WTC11 (cell line): ENCODE measurements at regions not wholly inside any gene's neighbourhood (a gene's known extent, or its start where the extent isn't known, plus 50 kb on each side); places are given as distances from the start of the nearest gene placed in this dataset.
A peak's percentile ranks its signal among the peaks of the same experiment; 100 is the strongest.

Experiments used
- ATAC-seq: fragments of 200-7000 bp; cut with Tn5 transposase; 2 replicates; pipeline ENCODE4 v1.10.0; 2021; ENCODE audit warnings: mild to moderate bottlenecking, moderate library complexity
- CTCF ChIA-PET: fragments of 300-600 bp; sonication (Branson Sonifier 250); formaldehyde crosslinking; loops from one replicate; lab custom pipeline; 2021; ENCODE audit warnings: antibody characterized with exemption; lab: Charles Lee
- POLR2A ChIA-PET: fragments of 350-600 bp; sonication (Branson Sonifier 250); formaldehyde crosslinking; loops from one replicate; lab custom pipeline; 2021; ENCODE audit warnings: antibody characterized with exemption; lab: Charles Lee
- DNase-seq: peaks from one replicate; pipeline ENCODE4 v3.0.0; 2021; ENCODE audit warnings: low spot score
- H3K27ac Mint-ChIP-seq: 2 replicates; pipeline ENCODE4 v1.8.0; 2021; ENCODE audit warnings: mixed read lengths
- H3K27me3 Mint-ChIP-seq: 2 replicates; pipeline ENCODE4 v1.8.0; 2021; ENCODE audit warnings: low read depth, mild to moderate bottlenecking, moderate library complexity, mixed read lengths
- H3K36me3 Mint-ChIP-seq: 2 replicates; pipeline ENCODE4 v1.8.0; 2021; ENCODE audit warnings: mixed read lengths
- H3K4me1 Mint-ChIP-seq: 2 replicates; pipeline ENCODE4 v1.8.0; 2022; ENCODE audit warnings: mixed read lengths
- H3K4me3 Mint-ChIP-seq: 2 replicates; pipeline ENCODE4 v1.8.0; 2021; ENCODE audit warnings: mild to moderate bottlenecking, moderate library complexity, mixed read lengths
- H3K9me3 Mint-ChIP-seq: 2 replicates; pipeline ENCODE4 v1.8.0; 2021; ENCODE audit warnings: mixed read lengths
- ATF6 ChIP-seq: sonication (generic); formaldehyde crosslinking; IDR thresholded peaks from 2 replicates; pipeline ENCODE4 v1.8.1; 2023; ENCODE audit warnings: mild to moderate bottlenecking, missing genetic modification reagents
- E2F5 ChIP-seq: sonication (generic); formaldehyde crosslinking; IDR thresholded peaks from 2 replicates; pipeline ENCODE4 v1.8.1; 2022; ENCODE audit warnings: mild to moderate bottlenecking, moderate library complexity, missing genetic modification reagents
- FOXK1 ChIP-seq: sonication (generic); formaldehyde crosslinking; IDR thresholded peaks from 2 replicates; pipeline ENCODE4 v1.8.0; 2022; ENCODE audit warnings: mild to moderate bottlenecking, moderate library complexity, missing genetic modification reagents
- HMGA2 ChIP-seq: fragments of 250-450 bp; sonication (Bioruptor Pico); IDR thresholded peaks from 2 replicates; pipeline ENCODE4 v1.4.0; 2021; ENCODE audit warnings: mild to moderate bottlenecking, moderate library complexity
- NFYB ChIP-seq: sonication (generic); formaldehyde crosslinking; conservative IDR thresholded peaks from 2 replicates; pipeline ENCODE4 v1.8.0; 2022; ENCODE audit warnings: low read depth, missing genetic modification reagents
- NR1H2 ChIP-seq: sonication (generic); formaldehyde crosslinking; IDR thresholded peaks from 2 replicates; pipeline ENCODE4 v1.9.0; 2021; ENCODE audit warnings: mild to moderate bottlenecking, moderate library complexity, missing genetic modification reagents
- ZNF232 ChIP-seq: sonication (generic); formaldehyde crosslinking; IDR thresholded peaks from 2 replicates; pipeline ENCODE4 v1.8.0; 2022; ENCODE audit warnings: mild to moderate bottlenecking, missing genetic modification reagents
- ZNF263 ChIP-seq: sonication (generic); formaldehyde crosslinking; IDR thresholded peaks from 2 replicates; pipeline ENCODE4 v1.8.1; 2022; ENCODE audit warnings: low read depth, mild to moderate bottlenecking, moderate library complexity, missing genetic modification reagents
- ZNF512 ChIP-seq: sonication (generic); formaldehyde crosslinking; IDR thresholded peaks from 2 replicates; pipeline ENCODE4 v1.8.1; 2022; ENCODE audit warnings: missing genetic modification reagents, borderline replicate concordance
- TF ChIP-seq, protein P1 (sequence below): sonication (generic); formaldehyde crosslinking; IDR thresholded peaks from 2 replicates; pipeline ENCODE4 v1.8.1; 2022; ENCODE audit warnings: low read depth, mild to moderate bottlenecking, moderate library complexity, missing genetic modification reagents, borderline replicate concordance
- TF ChIP-seq, protein P2 (sequence below): sonication (generic); formaldehyde crosslinking; IDR thresholded peaks from 2 replicates; pipeline ENCODE4 v1.8.0; 2022; ENCODE audit warnings: mild to moderate bottlenecking, missing genetic modification reagents

- TF ChIP-seq ZNF512 (CRISPR knock-in tag): no peak
- TF ChIP-seq ZNF232 (CRISPR knock-in tag): no peak
Measured at GRCh38 chr6:56806368-56806767, 148.5 kb upstream of the BEND6 start (continued).

GRCh38 chr6:56804996-56805395 is 149.9 kb upstream of the BEND6 start:
- POLR2A ChIA-PET: no interaction called here
- peaks cover 65% of the 10 kb centered on the region for H3K4me1 Mint-ChIP-seq
- no peaks in the 10 kb centered on the region for H3K27me3 Mint-ChIP-seq
- H3K4me3 Mint-ChIP-seq: no peak overlapping the region
- DNase-seq: no peak
- no peak for TF ChIP-seq FOXK1 (CRISPR knock-in tag)
- 0 out of 2 replicates have a peak, but pooled peaks have one; percentile 24 for TF ChIP-seq HMGA2
- TF ChIP-seq, all 79 proteins: peak for 1
- H3K36me3 Mint-ChIP-seq: no peaks in the 10 kb centered on the region
- no peak overlapping the region; the same call in 1 of the 2 replicates for H3K27ac Mint-ChIP-seq
- CTCF ChIA-PET: no interaction called here
- H3K9me3 Mint-ChIP-seq: no peaks in the 10 kb centered on the region
- no peak for ATAC-seq

DNA sequence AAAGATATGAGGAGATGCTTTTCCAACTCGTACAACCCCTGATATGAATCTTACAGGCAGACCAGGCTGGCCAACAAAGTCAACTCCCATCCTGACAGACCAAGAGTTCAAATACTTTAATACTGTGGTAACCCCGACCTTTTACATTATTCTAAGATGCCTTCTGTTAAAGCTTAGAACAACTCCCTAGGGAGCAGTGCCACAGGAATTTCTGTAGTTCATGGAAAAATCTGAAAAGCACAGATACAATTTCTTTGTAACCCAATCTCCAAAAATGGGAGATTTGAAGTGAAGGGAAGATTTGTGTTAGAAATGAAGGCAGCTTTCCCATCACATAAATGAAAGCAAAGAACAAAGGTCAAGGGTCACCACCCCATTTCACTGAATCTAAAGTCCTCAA is 151.3 kb upstream of the BEND6 start:
- DNase-seq: no peak
- CTCF ChIA-PET: interaction anchor here (1.1 kb wide), 1 partner anchor 48 kb away, joined by 4 read pairs; no protein-coding TSS in a partner anchor

DNA sequence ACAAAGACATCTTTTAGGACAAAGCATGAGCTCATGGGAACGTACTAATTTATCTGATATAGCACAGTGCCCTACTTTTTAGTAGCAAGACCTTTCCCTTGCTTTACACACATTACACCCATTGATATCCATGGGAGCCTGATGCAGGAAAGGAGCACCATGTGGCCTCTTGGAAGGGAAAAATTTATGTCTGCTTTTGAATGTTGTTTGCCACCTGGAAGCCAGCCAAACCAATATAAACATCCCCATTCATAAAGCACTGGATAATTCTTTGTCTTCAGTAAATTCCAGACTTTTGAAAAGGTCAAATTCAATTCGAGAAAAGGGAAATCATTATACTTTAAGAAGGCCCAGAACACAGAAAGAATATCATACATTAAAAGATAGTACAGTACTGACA is 152.3 kb upstream of the BEND6 start:
- Mint-ChIP-seq H3K27me3 (no peaks in the 10 kb centered on the region), H3K4me1 (peaks cover 61% of the 10 kb centered on the region), H3K9me3 (no peaks in the 10 kb centered on the region), H3K27ac (peak overlapping the region; percentile 83), H3K36me3 (no peaks in the 10 kb centered on the region), H3K4me3 (no peak overlapping the region)
- TF ChIP-seq, protein P1, sequence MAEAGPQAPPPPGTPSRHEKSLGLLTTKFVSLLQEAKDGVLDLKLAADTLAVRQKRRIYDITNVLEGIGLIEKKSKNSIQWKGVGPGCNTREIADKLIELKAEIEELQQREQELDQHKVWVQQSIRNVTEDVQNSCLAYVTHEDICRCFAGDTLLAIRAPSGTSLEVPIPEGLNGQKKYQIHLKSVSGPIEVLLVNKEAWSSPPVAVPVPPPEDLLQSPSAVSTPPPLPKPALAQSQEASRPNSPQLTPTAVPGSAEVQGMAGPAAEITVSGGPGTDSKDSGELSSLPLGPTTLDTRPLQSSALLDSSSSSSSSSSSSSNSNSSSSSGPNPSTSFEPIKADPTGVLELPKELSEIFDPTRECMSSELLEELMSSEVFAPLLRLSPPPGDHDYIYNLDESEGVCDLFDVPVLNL (CRISPR knock-in tag): no peak
- TF ChIP-seq NR1H2 (no peak), ZNF263 (CRISPR knock-in tag) (no peak), NFYB (CRISPR knock-in tag) (no peak)
- TF ChIP-seq, protein P2, sequence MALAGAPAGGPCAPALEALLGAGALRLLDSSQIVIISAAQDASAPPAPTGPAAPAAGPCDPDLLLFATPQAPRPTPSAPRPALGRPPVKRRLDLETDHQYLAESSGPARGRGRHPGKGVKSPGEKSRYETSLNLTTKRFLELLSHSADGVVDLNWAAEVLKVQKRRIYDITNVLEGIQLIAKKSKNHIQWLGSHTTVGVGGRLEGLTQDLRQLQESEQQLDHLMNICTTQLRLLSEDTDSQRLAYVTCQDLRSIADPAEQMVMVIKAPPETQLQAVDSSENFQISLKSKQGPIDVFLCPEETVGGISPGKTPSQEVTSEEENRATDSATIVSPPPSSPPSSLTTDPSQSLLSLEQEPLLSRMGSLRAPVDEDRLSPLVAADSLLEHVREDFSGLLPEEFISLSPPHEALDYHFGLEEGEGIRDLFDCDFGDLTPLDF (CRISPR knock-in tag): no peak
- POLR2A ChIA-PET: no interaction called here
- no peak for ATAC-seq
- CTCF ChIA-PET: interaction anchor here (1.1 kb wide), 1 partner anchor 49 kb away, joined by 4 read pairs; no protein-coding TSS in a partner anchor
- no peak for DNase-seq

More for the DNA sequence above, 151.3 kb upstream of the BEND6 start:
- peaks cover 65% of the 10 kb centered on the region for H3K4me1 Mint-ChIP-seq
- TF ChIP-seq ATF6 (CRISPR knock-in tag) (no peak), E2F5 (CRISPR knock-in tag) (no peak)
- TF ChIP-seq, all 79 proteins: peak for 0
- Mint-ChIP-seq H3K4me3 (no peak overlapping the region), H3K9me3 (no peaks in the 10 kb centered on the region), H3K36me3 (no peaks in the 10 kb centered on the region), H3K27me3 (no peaks in the 10 kb centered on the region), H3K27ac (peak overlapping the region; percentile 60)
- no peak for ATAC-seq
- POLR2A ChIA-PET: no interaction called here
